GM12872 (cell line): ENCODE measurements at regions not wholly inside any gene's neighbourhood (a gene's known extent, or its start where the extent isn't known, plus 50 kb on each side); places are given as distances from the start of the nearest gene placed in this dataset.

Source experiments
- TF ChIP-seq, protein P1 (sequence below): IDR thresholded peaks from 3 replicates; pipeline ENCODE4 v1.5.1; 2011; ENCODE audit warnings: low read depth, mild to moderate bottlenecking, low read length, moderate library complexity; ENCODE audit not compliant: insufficient read depth

DNA sequence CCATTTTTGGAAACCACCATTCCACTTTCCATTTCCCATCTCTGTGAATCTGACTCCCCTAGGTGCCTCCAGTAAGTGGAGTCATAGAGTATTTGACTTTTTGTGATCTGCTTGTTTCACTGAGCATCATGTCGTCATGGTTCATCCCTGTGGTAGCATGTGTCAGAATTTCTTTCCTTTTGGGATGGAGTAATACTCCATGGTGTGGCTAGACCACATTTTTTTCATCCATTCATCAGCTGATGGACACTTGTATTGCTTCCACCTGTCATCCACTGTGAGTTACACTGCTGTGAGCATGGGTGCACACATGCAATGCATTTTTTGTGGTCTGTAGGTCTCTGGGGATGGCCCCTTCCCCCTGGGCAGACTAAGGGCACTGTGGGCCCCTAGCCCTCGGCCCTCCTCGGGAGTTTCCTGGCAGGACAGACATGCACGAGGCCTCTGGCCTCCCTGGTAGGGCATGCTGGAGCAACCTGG lies 115.9 kb downstream of the GADD45G start:
- TF ChIP-seq, protein P1, sequence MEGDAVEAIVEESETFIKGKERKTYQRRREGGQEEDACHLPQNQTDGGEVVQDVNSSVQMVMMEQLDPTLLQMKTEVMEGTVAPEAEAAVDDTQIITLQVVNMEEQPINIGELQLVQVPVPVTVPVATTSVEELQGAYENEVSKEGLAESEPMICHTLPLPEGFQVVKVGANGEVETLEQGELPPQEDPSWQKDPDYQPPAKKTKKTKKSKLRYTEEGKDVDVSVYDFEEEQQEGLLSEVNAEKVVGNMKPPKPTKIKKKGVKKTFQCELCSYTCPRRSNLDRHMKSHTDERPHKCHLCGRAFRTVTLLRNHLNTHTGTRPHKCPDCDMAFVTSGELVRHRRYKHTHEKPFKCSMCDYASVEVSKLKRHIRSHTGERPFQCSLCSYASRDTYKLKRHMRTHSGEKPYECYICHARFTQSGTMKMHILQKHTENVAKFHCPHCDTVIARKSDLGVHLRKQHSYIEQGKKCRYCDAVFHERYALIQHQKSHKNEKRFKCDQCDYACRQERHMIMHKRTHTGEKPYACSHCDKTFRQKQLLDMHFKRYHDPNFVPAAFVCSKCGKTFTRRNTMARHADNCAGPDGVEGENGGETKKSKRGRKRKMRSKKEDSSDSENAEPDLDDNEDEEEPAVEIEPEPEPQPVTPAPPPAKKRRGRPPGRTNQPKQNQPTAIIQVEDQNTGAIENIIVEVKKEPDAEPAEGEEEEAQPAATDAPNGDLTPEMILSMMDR = no peak

- TF ChIP-seq, protein P1 = no peak
These were observed 116.4 kb downstream of the GADD45G start for GRCh38 chr9:89721176-89721700.

- TF ChIP-seq, protein P1 = no peak
These were observed 117.2 kb downstream of the GADD45G start for GRCh38 chr9:89721971-89722530.

GRCh38 chr9:89722712-89723111 lies 117.9 kb downstream of the GADD45G start:
- TF ChIP-seq, protein P1 = no peak

- TF ChIP-seq, protein P1 = no peak
These were observed 118.8 kb downstream of the GADD45G start for GRCh38 chr9:89723469-89724100.

DNA sequence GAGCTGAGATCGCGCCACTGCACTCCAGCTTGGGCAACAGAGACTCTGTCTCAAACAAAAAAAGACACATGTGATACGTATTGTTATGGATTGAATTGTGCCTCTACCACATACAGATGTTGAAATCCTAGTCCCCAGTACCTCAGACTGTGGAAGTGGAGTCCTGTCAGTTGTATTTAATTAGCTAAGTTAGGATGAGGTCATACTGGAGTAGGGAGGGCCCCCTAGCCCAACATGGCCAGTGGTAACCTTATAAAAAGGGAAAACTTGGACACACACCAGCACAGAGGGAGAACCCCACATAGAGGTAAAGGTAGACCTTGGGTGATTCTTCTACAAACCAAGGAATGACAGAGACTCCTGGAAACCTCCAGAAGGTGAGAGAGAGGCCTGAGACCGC lies 119.8 kb downstream of the GADD45G start:
- TF ChIP-seq, protein P1 = no peak

- TF ChIP-seq, protein P1 = no peak
These were observed 120.5 kb downstream of the GADD45G start for GRCh38 chr9:89725271-89725670.
